SK-N-SH (cell line): ENCODE measurements at regions not wholly inside any gene's neighbourhood (a gene's known extent, or its start where the extent isn't known, plus 50 kb on each side); places are given as distances from the start of the nearest gene placed in this dataset.

Experiments used
- CTCF ChIA-PET: fragments of 300-600, 350-600 bp; formaldehyde crosslinking; extraction: SDS; loops from one replicate; lab custom pipeline; 2021; lab: Yijun Ruan, JAX
- POLR2A ChIA-PET: fragments of 350-600 bp; sonication (Branson Sonifier 250); formaldehyde crosslinking; extraction: SDS; loops from one replicate; lab custom pipeline; 2020; ENCODE audit warnings: antibody characterized with exemption, inconsistent platforms; lab: Yijun Ruan, JAX
- DNase-seq: peaks from one replicate; pipeline ENCODE4 v3.0.0; 2012
- H2AFZ ChIP-seq: fragments of 200-600 bp; sonication (generic); 2 replicates; pipeline ENCODE4 v1.8.1; 2016; ENCODE audit warnings: antibody characterized with exemption, mild to moderate bottlenecking, low read depth
- H3F3A ChIP-seq: fragments of 200-600 bp; sonication (generic); replicated peaks from 2 replicates; pipeline ENCODE3; 2016; ENCODE audit warnings: antibody characterized with exemption, mild to moderate bottlenecking; ENCODE audit not compliant: insufficient read depth
- H3K27ac ChIP-seq, 2 experiments: fragments of 200-500 bp in 1 of 2; fragments of 200-600 bp in 1 of 2; sonication (Bioruptor generic) in 1 of 2; sonication (generic), shearing (Covaris generic) in 1 of 2; 2 replicates each; pipeline versions ENCODE4 v1.5.1 to v1.6.1; 2014 to 2016; ENCODE audit warnings: low read depth in 2 of 2, inconsistent platforms in 1 of 2, low read length in 1 of 2, mild to moderate bottlenecking in 1 of 2, mixed read lengths in 1 of 2
- H3K27me3 ChIP-seq: fragments of 200-600 bp; sonication (generic), shearing (Covaris generic); 2 replicates; pipeline ENCODE4 v1.6.1; 2016; ENCODE audit warnings: mixed run types; ENCODE audit not compliant: insufficient read depth
- H3K36me3 ChIP-seq, 2 experiments: fragments of 200-500 bp in 1 of 2; fragments of 200-600 bp in 1 of 2; sonication (Bioruptor generic) in 1 of 2; sonication (generic) in 1 of 2; replicated peaks in 1 of 2; 2 replicates each; pipeline versions ENCODE3 to v1.5.1; 2014 to 2016; ENCODE audit warnings: low read length in 1 of 2, mild to moderate bottlenecking in 1 of 2; ENCODE audit not compliant: insufficient read depth in 2 of 2, control insufficient read depth in 1 of 2
- H3K4me1 ChIP-seq, 2 experiments: fragments of 200-500 bp in 1 of 2; fragments of 200-600 bp in 1 of 2; sonication (Bioruptor generic) in 1 of 2; sonication (generic), shearing (Covaris generic) in 1 of 2; 2 replicates each; pipeline versions ENCODE4 v1.5.1 to v1.6.1; 2014 to 2016; ENCODE audit warnings: low read depth in 1 of 2, low read length in 1 of 2, mixed run types in 1 of 2; ENCODE audit not compliant: insufficient read depth in 2 of 2, control insufficient read depth in 1 of 2
- H3K4me2 ChIP-seq: fragments of 200-600 bp; sonication (generic), shearing (Covaris generic); 2 replicates; pipeline ENCODE4 v1.6.1; 2017; ENCODE audit warnings: mixed run types
- H3K4me3 ChIP-seq, 2 experiments: fragments of 200-500 bp in 1 of 2; fragments of 200-600 bp in 1 of 2; sonication (Bioruptor generic) in 1 of 2; sonication (generic), shearing (Covaris generic) in 1 of 2; 2 replicates each; pipeline versions ENCODE4 v1.5.1 to v1.8.1; 2014 to 2016; ENCODE audit warnings: low read depth in 2 of 2, inconsistent platforms in 1 of 2, low read length in 1 of 2, mild to moderate bottlenecking in 1 of 2, mixed read lengths in 1 of 2, moderate library complexity in 1 of 2
- H3K79me2 ChIP-seq: fragments of 200-600 bp; sonication (generic); 2 replicates; pipeline ENCODE4 v1.8.1; 2017; ENCODE audit warnings: mild to moderate bottlenecking; ENCODE audit not compliant: insufficient read depth
- H3K9ac ChIP-seq: fragments of 200-600 bp; sonication (generic); 2 replicates; pipeline ENCODE4 v1.6.1; 2017; ENCODE audit warnings: mixed run types
- H3K9me2 ChIP-seq: fragments of 200-600 bp; sonication (generic); 2 replicates; pipeline ENCODE4 v1.6.1; 2017; ENCODE audit warnings: mixed run types
- H3K9me3 ChIP-seq: fragments of 200-600 bp; sonication (generic); 2 replicates; pipeline ENCODE4 v1.6.1; 2017; ENCODE audit warnings: mixed run types, mild to moderate bottlenecking, moderate library complexity
- H4K20me1 ChIP-seq: fragments of 200-600 bp; sonication (generic); 2 replicates; pipeline ENCODE4 v1.6.1; 2017; ENCODE audit warnings: mild to moderate bottlenecking, mixed run types; ENCODE audit not compliant: insufficient read depth
- CHD2 ChIP-seq: fragments of 150-350 bp; IDR thresholded peaks from 2 replicates; pipeline ENCODE4 v1.6.1; 2018; ENCODE audit warnings: low read length; ENCODE audit not compliant: partially characterized antibody
- ELF1 ChIP-seq: IDR thresholded peaks from 2 replicates; pipeline ENCODE4 v1.4.0; 2012
- EZH2phosphoT487 ChIP-seq: fragments of 200-600 bp; sonication (generic); IDR thresholded peaks from 2 replicates; pipeline ENCODE4 v1.6.1; 2017; ENCODE audit warnings: low read depth, mixed run types, mild to moderate bottlenecking, antibody characterized with exemption, moderate library complexity, borderline replicate concordance
- FOSL2 ChIP-seq: IDR thresholded peaks from 2 replicates; pipeline ENCODE4 v1.4.0; 2012; ENCODE audit warnings: low read depth, mild to moderate bottlenecking, moderate library complexity, borderline replicate concordance
- FOXM1 ChIP-seq: IDR thresholded peaks from 2 replicates; pipeline ENCODE4 v1.4.0; 2012; ENCODE audit warnings: low read depth, mild to moderate bottlenecking
- GABPA ChIP-seq: IDR thresholded peaks from 2 replicates; pipeline ENCODE4 v1.4.0; 2012; ENCODE audit warnings: low read depth, mild to moderate bottlenecking
- GATA2 ChIP-seq: sonication (generic); formaldehyde crosslinking; IDR thresholded peaks from 2 replicates; pipeline ENCODE4 v1.5.0; 2020; ENCODE audit warnings: mild to moderate bottlenecking, missing genetic modification reagents
- IRF3 ChIP-seq: fragments of 150-350 bp; IDR thresholded peaks from 2 replicates; pipeline ENCODE4 v1.6.1; 2016; ENCODE audit warnings: mild to moderate bottlenecking, low read depth, low read length
- MXI1 ChIP-seq: IDR thresholded peaks from 2 replicates; pipeline ENCODE4 v1.6.1; 2012; ENCODE audit warnings: mild to moderate bottlenecking, low read depth, low read length, improper control_type of control experiment
- NFIC ChIP-seq: IDR thresholded peaks from 2 replicates; pipeline ENCODE4 v1.4.0; 2012; ENCODE audit warnings: borderline replicate concordance
- NRF1 ChIP-seq: IDR thresholded peaks from 2 replicates; pipeline ENCODE4 v1.6.1; 2012; ENCODE audit warnings: low read depth, mild to moderate bottlenecking, low read length
- POLR2AphosphoS5 ChIP-seq: IDR thresholded peaks from 2 replicates; pipeline ENCODE4 v1.6.1; 2012; ENCODE audit warnings: low read depth, low read length
- RCOR1 ChIP-seq: fragments of 150-350 bp; IDR thresholded peaks from 2 replicates; pipeline ENCODE4 v1.6.1; 2017; ENCODE audit warnings: antibody characterized with exemption, low read length
- REST ChIP-seq: IDR thresholded peaks from 2 replicates; pipeline ENCODE4 v1.6.1; 2012; ENCODE audit warnings: mild to moderate bottlenecking, low read depth, low read length, moderate library complexity
- RXRA ChIP-seq: IDR thresholded peaks from 2 replicates; pipeline ENCODE4 v1.4.0; 2012; ENCODE audit warnings: low read depth, mild to moderate bottlenecking, borderline replicate concordance
- SMC3 ChIP-seq: IDR thresholded peaks from 2 replicates; pipeline ENCODE4 v1.6.1; 2012; ENCODE audit warnings: low read depth, low read length, improper control_type of control experiment
- TCF12 ChIP-seq: IDR thresholded peaks from 2 replicates; pipeline ENCODE4 v1.4.0; 2012
- TEAD4 ChIP-seq: IDR thresholded peaks from 2 replicates; pipeline ENCODE4 v1.4.0; 2012; ENCODE audit warnings: mild to moderate bottlenecking, borderline replicate concordance; ENCODE audit not compliant: insufficient read depth
- USF1 ChIP-seq: IDR thresholded peaks from 2 replicates; pipeline ENCODE4 v1.4.0; 2012; ENCODE audit warnings: low read depth, borderline replicate concordance
- USF2 ChIP-seq: fragments of 150-350 bp; IDR thresholded peaks from 2 replicates; pipeline ENCODE4 v1.6.1; 2017; ENCODE audit warnings: antibody characterized with exemption, low read length, low read depth, borderline replicate concordance
- YY1 ChIP-seq: IDR thresholded peaks from 2 replicates; pipeline ENCODE4 v1.4.0; 2012; ENCODE audit warnings: low read depth, mild to moderate bottlenecking
- ZBTB33 ChIP-seq: IDR thresholded peaks from 2 replicates; pipeline ENCODE4 v1.4.0; 2012; ENCODE audit warnings: low read depth, borderline replicate concordance
- WGBS: methylation state at CpG from one replicate; pipeline ENCODE4 v1.1.6; 2017; ENCODE audit warnings: low lambda C conversion rate; 5-methylcytosine and 5-hydroxymethylcytosine counted together

- TF ChIP-seq USF2 (no peak), YY1 (peak; percentile 59; the same call in 1 of the 2 replicates), CHD2 (no peak), TEAD4 (peak; percentile 49; the same call in 1 of the 2 replicates), IRF3 (no peak), FOXM1 (no peak), RCOR1 (no peak), MXI1 (no peak), NRF1 (no peak), RXRA (peak; percentile 52; the same call in 1 of the 2 replicates), USF1 (no peak), FOSL2 (peak; percentile 99), ELF1 (peak; percentile 23; the same call in 1 of the 2 replicates), TCF12 (peak; percentile 85), POLR2AphosphoS5 (peak; percentile 85; the same call in 1 of the 2 replicates), GATA2 (no peak)
Measured at GRCh38 chr7:17234398-17235031, 63.9 kb upstream of the AHR start (continued).

GRCh38 chr7:17236171-17236570, 62.3 kb upstream of the AHR start:
- WGBS: 38% methylated on average over 5 of the region's 5 CpGs
- Histone ChIP-seq H3F3A (peaks cover 10% of the 10 kb centered on the region), H3K4me1 (peaks cover 2 to 15% of the 10 kb centered on the region in 2 experiments), H3K9ac (no peak overlapping the region), H2AFZ (no peak overlapping the region), H3K27ac (peak overlapping the region in 1 of 2 experiments; percentile 32; a peak in 1 of 4 replicates), H3K9me2 (no peaks in the 10 kb centered on the region), H3K27me3 (no peaks in the 10 kb centered on the region; the same call in 1 of the 2 replicates), H4K20me1 (no peaks in the 10 kb centered on the region), H3K79me2 (no peaks in the 10 kb centered on the region), H3K4me3 (no peak overlapping the region), H3K36me3 (no peaks in the 10 kb centered on the region), H3K9me3 (no peaks in the 10 kb centered on the region), H3K4me2 (no peak overlapping the region)
- ChIA-PET POLR2A (no interaction called here), CTCF (no interaction called here)
- DNase-seq: no peak
- TF ChIP-seq EZH2phosphoT487: no peak
- TF ChIP-seq GABPA: no peak
- TF ChIP-seq NFIC: no peak
- TF ChIP-seq SMC3: no peak
- no peak for TF ChIP-seq POLR2AphosphoS5
- no peak for TF ChIP-seq NRF1
- TF ChIP-seq ZBTB33: no peak
- TF ChIP-seq FOXM1: no peak
- TF ChIP-seq YY1: no peak
- TF ChIP-seq REST: no peak
- no peak for TF ChIP-seq USF2
